Hematopoietic multipotent progenitor cell treated with erythropoietin and hydrocortisone succinate and interleukin-3 and kit ligand, for 8 days (in vitro differentiated cells): ENCODE measurements at regions not wholly inside any gene's neighbourhood (a gene's known extent, or its start where the extent isn't known, plus 50 kb on each side); places are given as distances from the start of the nearest gene placed in this dataset.
"Not testable (repeated sequence)": the region's sequence is repeated elsewhere in the genome, so short reads cannot be mapped to it uniquely, and the experiment has no call there.

Source experiments
- DNase-seq: peaks from one replicate; pipeline ENCODE4 v3.0.0-alpha.2; 2015

GRCh38 chr7:149628361-149629149 lies 130.9 kb upstream of the ZNF746 start:
- DNase-seq, result not testable (repeated sequence)

- no peak for DNase-seq
These were observed 130.3 kb upstream of the ZNF746 start for GRCh38 chr7:149627911-149628310.

- no peak for DNase-seq
These were observed 129.4 kb upstream of the ZNF746 start for GRCh38 chr7:149626972-149627371.

DNA sequence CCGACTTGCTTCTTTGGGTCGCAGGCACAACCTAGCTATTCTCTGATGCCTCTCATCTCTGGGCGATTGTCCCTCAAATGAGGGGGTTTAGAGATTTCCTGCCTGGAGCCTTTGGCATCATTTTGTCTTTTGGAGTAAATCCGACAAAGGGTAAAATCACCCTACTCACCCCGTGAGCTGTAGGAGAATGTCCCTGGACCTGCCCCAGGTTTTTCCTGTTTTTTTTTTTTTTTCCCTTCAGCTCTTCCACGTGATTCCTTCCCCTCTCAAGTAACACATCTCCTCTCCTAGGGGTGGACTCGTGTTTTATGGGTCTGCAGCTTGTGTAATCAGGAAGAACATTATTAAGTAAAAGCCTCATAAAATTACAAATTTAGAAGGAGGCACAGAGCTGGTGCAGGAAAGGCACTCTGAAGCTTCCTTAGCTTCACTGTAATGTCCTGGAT lies 128.4 kb upstream of the ZNF746 start:
- no peak for DNase-seq

GRCh38 chr7:149625340-149625946 lies 127.8 kb upstream of the ZNF746 start:
- peak; percentile 81 for DNase-seq

GRCh38 chr7:149624419-149625339 lies 127.1 kb upstream of the ZNF746 start:
- peak; percentile 94 for DNase-seq

DNA sequence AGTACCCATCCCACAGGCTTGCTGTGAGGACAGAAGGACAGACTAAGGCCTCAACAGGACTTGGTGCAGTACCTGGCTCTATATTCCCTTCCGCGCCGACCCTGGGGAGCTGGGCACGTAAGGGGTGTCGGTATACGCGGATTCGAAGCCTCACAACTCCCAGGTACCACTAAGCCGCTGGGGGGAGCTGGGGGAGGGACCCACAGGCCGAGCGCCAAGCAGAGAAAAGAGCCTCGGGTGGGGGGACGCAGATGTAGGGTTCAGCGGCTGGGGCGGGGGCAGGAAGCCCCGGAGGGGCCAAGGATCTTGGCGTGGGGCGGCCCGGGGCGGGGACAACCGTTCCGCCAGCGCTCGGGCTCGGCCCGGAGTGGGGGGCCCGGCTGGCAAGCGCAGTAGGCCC lies 126.4 kb upstream of the ZNF746 start:
- peak; percentile 39 for DNase-seq

DNA sequence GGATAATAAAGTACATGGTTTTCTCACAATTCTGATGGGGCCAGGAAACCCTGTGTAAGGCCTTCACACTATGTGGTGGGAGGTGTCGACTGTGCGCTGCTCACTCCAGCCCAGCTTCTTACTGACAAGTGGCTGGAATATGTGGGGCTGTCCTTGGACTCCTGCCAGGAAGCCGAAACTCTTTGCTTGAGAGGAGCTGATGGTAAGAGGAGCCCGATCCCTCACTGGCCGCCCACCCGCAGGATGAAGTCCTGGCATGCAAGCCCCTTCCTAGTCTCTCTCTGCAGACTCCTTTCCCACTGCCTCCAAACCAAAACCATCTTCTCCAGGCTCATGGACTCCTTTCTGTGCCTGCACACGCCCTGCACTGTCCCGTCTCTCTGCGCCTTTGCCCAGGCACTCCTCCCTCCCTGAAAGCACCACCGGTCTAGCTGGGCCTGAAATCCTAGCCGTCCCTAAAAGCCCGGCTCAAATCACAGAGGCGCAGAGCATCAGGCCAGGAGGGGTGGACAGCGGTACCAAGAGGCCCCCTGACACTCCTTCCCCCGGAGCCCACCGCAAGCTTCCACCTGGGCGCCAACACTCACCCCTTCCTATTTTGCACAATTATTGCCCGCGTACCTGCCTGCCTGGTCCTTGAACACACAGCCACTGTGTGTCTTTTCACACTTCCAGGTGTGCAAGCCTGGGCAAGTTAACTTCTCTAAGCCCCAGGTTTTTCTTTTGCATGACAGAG lies 125.8 kb upstream of the ZNF746 start:
- DNase-seq, result peak; percentile 59

- DNase-seq, result no peak
These were observed 125.0 kb upstream of the ZNF746 start for GRCh38 chr7:149622444-149623210.

DNA sequence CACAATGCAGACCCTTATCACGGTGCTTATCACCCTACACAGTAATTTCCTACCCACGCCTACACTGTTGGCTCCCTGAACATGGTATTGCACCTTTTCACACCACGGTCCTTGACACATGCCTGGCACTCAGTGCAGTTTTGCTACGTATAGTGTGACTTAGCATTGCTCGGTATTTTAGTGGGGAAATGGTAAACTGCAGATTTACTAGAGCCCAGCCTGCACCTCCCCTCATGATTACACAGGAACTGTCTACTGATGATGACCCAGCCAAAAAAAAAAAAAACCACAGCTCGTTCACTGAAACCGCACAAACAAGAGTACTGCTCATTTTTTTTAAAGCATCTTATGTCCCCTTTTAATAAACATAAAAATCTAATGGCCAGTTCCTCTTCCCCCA lies 124.2 kb upstream of the ZNF746 start:
- peak; percentile 43 for DNase-seq

GRCh38 chr7:149620961-149621360 lies 123.4 kb upstream of the ZNF746 start:
- DNase-seq, result no peak

GRCh38 chr7:149616898-149617297 lies 119.3 kb upstream of the ZNF746 start:
- DNase-seq, result no peak

DNA sequence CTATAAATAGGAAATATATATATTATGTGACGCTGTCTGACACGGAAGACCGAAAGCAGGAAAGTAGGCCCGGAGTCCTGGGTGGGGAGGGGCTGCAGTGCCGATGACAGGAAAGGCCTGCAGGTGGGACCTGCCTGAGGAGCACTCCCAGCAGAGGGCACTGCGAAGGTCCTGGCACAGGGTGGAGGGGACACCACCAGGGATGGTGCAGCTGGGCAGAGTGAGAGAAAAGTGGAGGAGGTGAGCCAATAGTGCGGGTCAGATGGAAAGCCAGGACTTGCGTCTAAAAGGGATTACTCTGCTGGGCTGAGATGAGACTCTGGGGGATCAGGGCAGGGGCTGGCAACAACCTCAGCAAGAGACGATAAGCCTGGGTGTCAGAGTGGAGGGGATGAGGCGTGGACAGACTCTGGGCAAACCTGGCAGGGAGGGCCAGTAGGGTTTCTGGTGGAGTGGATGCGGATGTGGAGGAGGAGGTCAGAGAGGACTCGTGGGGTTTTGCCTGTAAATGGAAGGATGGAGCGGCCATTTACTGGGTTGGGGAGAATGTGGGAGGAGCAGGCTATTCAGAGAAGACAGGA lies 118.2 kb upstream of the ZNF746 start:
- no peak for DNase-seq

GRCh38 chr7:149610441-149611011 lies 112.9 kb upstream of the ZNF746 start:
- DNase-seq, result no peak

DNA sequence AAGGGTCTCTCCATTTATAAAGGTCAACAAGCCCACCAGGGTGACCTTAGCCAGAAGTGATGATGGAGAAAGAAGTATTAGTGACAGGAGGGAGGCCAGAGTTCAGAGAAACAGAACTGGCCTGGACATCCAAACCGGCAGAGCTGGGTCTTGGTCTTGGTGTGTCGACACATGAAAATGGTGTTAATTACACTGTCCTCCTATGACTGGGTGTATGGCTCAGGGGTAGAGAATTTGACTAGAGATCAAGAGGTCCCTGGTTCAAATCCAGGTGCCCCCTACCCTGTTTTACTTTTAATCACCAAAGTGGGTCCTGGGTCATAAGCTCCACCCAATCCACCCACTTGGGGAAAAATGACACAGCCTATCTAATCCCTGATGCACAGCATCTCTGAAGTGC lies 110.6 kb upstream of the ZNF746 start:
- no peak for DNase-seq

GRCh38 chr7:149607683-149608082 lies 110.1 kb upstream of the ZNF746 start:
- no peak for DNase-seq

DNA sequence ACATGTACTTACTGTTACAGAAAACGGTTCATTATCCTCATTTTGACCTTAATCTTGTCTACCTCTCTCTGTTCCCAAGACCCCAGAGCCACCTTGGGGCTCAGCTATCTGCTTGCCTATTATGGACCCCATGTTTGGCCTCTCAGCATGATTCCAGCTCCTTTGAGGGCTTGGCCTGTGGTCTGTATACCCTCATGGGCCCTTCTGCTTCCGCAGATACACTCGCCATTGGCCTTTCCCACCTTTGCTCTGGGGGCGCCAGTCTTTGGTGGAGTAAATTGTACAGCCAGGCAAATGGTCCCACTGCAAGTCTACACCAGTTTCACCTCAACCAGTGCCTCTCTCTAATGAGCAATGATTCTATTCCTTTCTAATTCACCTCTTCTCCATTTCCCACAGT lies 109.2 kb upstream of the ZNF746 start:
- no peak for DNase-seq

DNA sequence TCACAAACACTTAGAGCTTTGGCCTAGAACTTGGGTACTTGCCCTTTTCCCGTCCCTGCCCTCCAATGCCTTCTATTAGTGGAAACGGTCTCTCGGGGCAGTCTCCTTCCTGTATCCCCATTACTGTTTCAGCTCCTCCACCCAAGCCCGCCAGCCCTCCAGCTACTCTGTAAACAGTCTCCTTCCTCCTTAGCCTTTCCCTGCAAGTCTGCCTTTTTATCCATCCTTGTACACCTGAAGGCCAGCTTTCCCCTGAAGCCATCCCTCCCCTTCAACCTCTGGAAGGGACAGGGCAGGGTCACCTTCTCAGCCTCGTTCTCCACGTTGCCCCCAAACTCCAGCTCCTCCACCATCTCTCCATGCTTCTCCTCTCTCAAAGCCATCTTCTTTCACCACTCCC lies 108.1 kb upstream of the ZNF746 start:
- DNase-seq, result no peak

DNA sequence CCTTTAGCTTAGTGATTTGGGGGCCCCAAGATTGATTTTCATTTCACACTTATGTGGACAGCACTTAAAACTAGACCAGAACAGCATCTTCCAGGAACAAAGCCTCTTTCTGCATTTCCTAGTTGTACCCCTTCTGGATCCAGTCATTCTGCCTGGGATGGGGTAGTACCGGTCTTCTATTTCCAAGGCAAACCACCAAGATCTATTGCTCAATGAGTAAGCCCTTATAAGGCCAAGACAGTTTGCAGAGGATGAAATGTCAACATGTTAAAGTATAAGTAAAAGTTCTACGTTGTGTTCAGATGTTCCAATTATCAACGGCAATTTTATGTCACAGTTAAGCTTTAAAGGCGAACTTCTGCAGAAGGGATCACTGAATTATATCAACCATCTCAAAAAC lies 106.9 kb upstream of the ZNF746 start:
- DNase-seq, result no peak

- DNase-seq, result not testable (repeated sequence)
These were observed 103.2 kb upstream of the ZNF746 start for GRCh38 chr7:149600669-149601330.
